ENCODE measurements at regions not wholly inside any gene's neighbourhood (a gene's known extent, or its start where the extent isn't known, plus 50 kb on each side); places are given as distances from the start of the nearest gene placed in this dataset.
A peak's percentile ranks its signal among the peaks of the same experiment; 100 is the strongest.

- H3K4me3 Mint-ChIP-seq: no peak overlapping the region
- TF ChIP-seq CTCF (conservative IDR thresholded peaks at IDR 0.05): no peak
- DNase-seq (ENCODE audit: low read depth, low spot score): no peak
- H3K9me3 Mint-ChIP-seq: peaks cover 2% of the 10 kb centered on the region
- H3K4me1 Mint-ChIP-seq: peaks cover 27% of the 10 kb centered on the region
- no peak overlapping the region for H3K27ac Mint-ChIP-seq (ENCODE audit: unreplicated experiment)
- H3K27me3 Mint-ChIP-seq (ENCODE audit: low read depth): no peaks in the 10 kb centered on the region
- no peaks in the 10 kb centered on the region for H3K36me3 Mint-ChIP-seq (ENCODE audit: low read depth)
Measured at GRCh38 chr16:7217797-7218196, 114.8 kb upstream of the RBFOX1 start.

GRCh38 chr16:7216719-7217118, 115.9 kb upstream of the RBFOX1 start:
- Mint-ChIP-seq H3K4me1 (peaks cover 31% of the 10 kb centered on the region), H3K27ac (ENCODE audit: unreplicated experiment) (no peak overlapping the region), H3K9me3 (peaks cover 2% of the 10 kb centered on the region)

GRCh38 chr16:7211781-7212180, 120.9 kb upstream of the RBFOX1 start:
- TF ChIP-seq CTCF (conservative IDR thresholded peaks at IDR 0.05): no peak
- Mint-ChIP-seq H3K4me1 (peaks cover 16% of the 10 kb centered on the region), H3K27ac (ENCODE audit: unreplicated experiment) (no peak overlapping the region), H3K36me3 (ENCODE audit: low read depth) (no peaks in the 10 kb centered on the region), H3K27me3 (ENCODE audit: low read depth) (peaks cover 6% of the 10 kb centered on the region), H3K9me3 (peaks cover 4% of the 10 kb centered on the region), H3K4me3 (no peak overlapping the region)
- DNase-seq (ENCODE audit: low read depth, low spot score): no peak

More at GRCh38 chr16:7216719-7217118, 115.9 kb upstream of the RBFOX1 start:
- DNase-seq (ENCODE audit: low read depth, low spot score): no peak
- H3K4me3 Mint-ChIP-seq: no peak overlapping the region
- TF ChIP-seq CTCF (conservative IDR thresholded peaks at IDR 0.05): no peak
- no peaks in the 10 kb centered on the region for H3K36me3 Mint-ChIP-seq (ENCODE audit: low read depth)
- H3K27me3 Mint-ChIP-seq (ENCODE audit: low read depth): no peaks in the 10 kb centered on the region

- Mint-ChIP-seq H3K4me3 (no peak overlapping the region), H3K27ac (ENCODE audit: unreplicated experiment) (peak overlapping the region; percentile 17), H3K9me3 (peaks cover 2% of the 10 kb centered on the region), H3K36me3 (ENCODE audit: low read depth) (no peaks in the 10 kb centered on the region), H3K27me3 (ENCODE audit: low read depth) (peaks cover 6% of the 10 kb centered on the region), H3K4me1 (peaks cover 16% of the 10 kb centered on the region)
- no peak for TF ChIP-seq CTCF (conservative IDR thresholded peaks at IDR 0.05)
- DNase-seq (ENCODE audit: low read depth, low spot score): no peak
Measured at GRCh38 chr16:7209598-7209997, 123.0 kb upstream of the RBFOX1 start.

- H3K4me3 Mint-ChIP-seq: no peak overlapping the region
- no peak for DNase-seq (ENCODE audit: low read depth, low spot score)
- H3K27me3 Mint-ChIP-seq (ENCODE audit: low read depth): peaks cover 6% of the 10 kb centered on the region
- H3K36me3 Mint-ChIP-seq (ENCODE audit: low read depth): no peaks in the 10 kb centered on the region
- TF ChIP-seq CTCF (conservative IDR thresholded peaks at IDR 0.05): no peak
- H3K9me3 Mint-ChIP-seq: peaks cover 2% of the 10 kb centered on the region
- H3K27ac Mint-ChIP-seq (ENCODE audit: unreplicated experiment): no peak overlapping the region
- H3K4me1 Mint-ChIP-seq: peaks cover 9% of the 10 kb centered on the region
Measured at GRCh38 chr16:7206469-7206868, 126.2 kb upstream of the RBFOX1 start.

GRCh38 chr16:7200320-7200719, 132.3 kb upstream of the RBFOX1 start:
- Mint-ChIP-seq H3K4me1 (no peaks in the 10 kb centered on the region), H3K4me3 (no peak overlapping the region), H3K27ac (ENCODE audit: unreplicated experiment) (no peak overlapping the region), H3K9me3 (no peaks in the 10 kb centered on the region), H3K36me3 (ENCODE audit: low read depth) (no peaks in the 10 kb centered on the region), H3K27me3 (ENCODE audit: low read depth) (no peaks in the 10 kb centered on the region)
- no peak for TF ChIP-seq CTCF (conservative IDR thresholded peaks at IDR 0.05)
- no peak for DNase-seq (ENCODE audit: low read depth, low spot score)
